GM12878 (cell line): ENCODE measurements at regions not wholly inside any gene's neighbourhood (a gene's known extent, or its start where the extent isn't known, plus 50 kb on each side); places are given as distances from the start of the nearest gene placed in this dataset.
"Not testable (repeated sequence)": the region's sequence is repeated elsewhere in the genome, so short reads cannot be mapped to it uniquely, and the experiment has no call there.

ENCODE experiments used
- ATAC-seq: fragments of 200-7000 bp; cut with Tn5 transposase; 3 replicates; pipeline ENCODE4 v1.9.1; 2020; ENCODE audit warnings: mild to moderate bottlenecking, moderate library complexity
- BruUV-seq: library from RNA; stranded (reverse); fragments of 400-500 nt; replicated peaks from 2 replicates; lab custom pipeline; 2021; lab: Mats Ljungman, UMichigan
- CTCF ChIA-PET: fragments of 300-600 bp; sonication (Branson Sonifier 250); formaldehyde crosslinking; extraction: SDS; loops from one replicate; lab custom pipeline; 2021; ENCODE audit warnings: inconsistent platforms; lab: Yijun Ruan, JAX
- POLR2A ChIA-PET: fragments of 350-600 bp; formaldehyde crosslinking; extraction: SDS; loops from one replicate; lab custom pipeline; 2021; ENCODE audit warnings: inconsistent platforms; lab: Charles Lee
- RAD21 ChIA-PET: fragments of 300-600 bp; sonication (Branson Sonifier 250); formaldehyde crosslinking; loops from one replicate; lab custom pipeline; 2023; ENCODE audit warnings: antibody characterized with exemption; ENCODE audit not compliant: unreplicated experiment; lab: Charles Lee
- SMC1A ChIA-PET: fragments of 300-600 bp; sonication (Branson Sonifier 250); formaldehyde crosslinking; loops from one replicate; lab custom pipeline; 2023; ENCODE audit not compliant: unreplicated experiment, uncharacterized antibody; lab: Charles Lee
- DNase-seq: peaks from one replicate; pipeline ENCODE4 v3.0.0-alpha.2; 2011; ENCODE audit warnings: low read depth, low spot score
- FAIRE-seq: peaks from 3 replicates; lab custom pipeline; 2011; peaks lifted over from hg19 to GRCh38; lab: Jason Lieb, UNC
- H2AFZ ChIP-seq: 2 replicates; pipeline ENCODE4 v1.6.0; 2011; ENCODE audit warnings: low read depth, low read length, control low read depth; ENCODE audit not compliant: control insufficient read depth
- H3K27ac ChIP-seq: 2 replicates; pipeline ENCODE4 v1.5.1; 2011; ENCODE audit warnings: control low read depth; ENCODE audit not compliant: control insufficient read depth, insufficient read depth
- H3K27me3 ChIP-seq, 2 experiments: replicated peaks in 1 of 2; 2 replicates each; pipeline versions ENCODE4 v1.6.0 to v1.6.1; 2011; ENCODE audit warnings: low read length in 1 of 2; ENCODE audit not compliant: control insufficient read depth in 2 of 2, insufficient read depth in 2 of 2
- H3K36me3 ChIP-seq, 2 experiments: 2 replicates each; pipeline ENCODE4 v1.5.1; 2011; ENCODE audit warnings: low read length in 1 of 2; ENCODE audit not compliant: control insufficient read depth in 2 of 2, insufficient read depth in 2 of 2
- H3K4me1 ChIP-seq: 2 replicates; pipeline ENCODE4 v1.6.1; 2011; ENCODE audit warnings: mild to moderate bottlenecking, low read length, moderate library complexity, mixed read lengths; ENCODE audit not compliant: control insufficient read depth, insufficient read depth
- H3K4me2 ChIP-seq: 2 replicates; pipeline ENCODE4 v1.6.0; 2011; ENCODE audit warnings: control low read depth; ENCODE audit not compliant: control insufficient read depth, insufficient read depth
- H3K4me3 ChIP-seq: fragments of 200-600 bp; sonication (generic); 2 replicates; pipeline ENCODE4 v1.5.1; 2016
- H3K79me2 ChIP-seq: 2 replicates; pipeline ENCODE4 v1.6.0; 2011; ENCODE audit warnings: low read length; ENCODE audit not compliant: control insufficient read depth, insufficient read depth
- H3K9ac ChIP-seq: 2 replicates; pipeline ENCODE4 v1.8.0; 2011; ENCODE audit warnings: low read length, control low read depth, mixed read lengths; ENCODE audit not compliant: control insufficient read depth, insufficient read depth
- H3K9me3 ChIP-seq: replicated peaks from 3 replicates; pipeline ENCODE4 v1.5.1; 2011; ENCODE audit warnings: mild to moderate bottlenecking, low read length; ENCODE audit not compliant: control insufficient read depth, insufficient read depth
- H4K20me1 ChIP-seq: 2 replicates; pipeline ENCODE4 v1.6.0; 2011; ENCODE audit not compliant: control insufficient read depth, insufficient read depth
- POLR2A ChIP-seq: IDR thresholded peaks from 2 replicates; pipeline ENCODE4 v1.6.1; 2011; ENCODE audit warnings: low read depth, mild to moderate bottlenecking, low read length
- WGBS: methylation state at CpG from one replicate; pipeline ENCODE4 v1.1.6; 2016; ENCODE audit warnings: low lambda C conversion rate; ENCODE audit not compliant: insufficient replicate concordance, insufficient coverage; ENCODE audit errors: missing lambda C conversion rate; 5-methylcytosine and 5-hydroxymethylcytosine counted together
- in situ Hi-C: fragments of 300-500 bp; cut with MboI; formaldehyde crosslinking; loops from 9 replicates; pipeline ENCODE4 v1.14.3; 2018; ENCODE audit warnings: mixed read lengths
- intact Hi-C: fragments of 100-400 bp; cut with micrococcal nuclease; formaldehyde crosslinking; loops from one replicate; pipeline ENCODE4 v1.14.2; 2022; ENCODE audit not compliant: unreplicated experiment

GRCh38 chr14:105679959-105680735, 153.8 kb downstream of the TMEM121 start:
- H3K9me3 ChIP-seq, H4K20me1 ChIP-seq, DNase-seq, BruUV-seq, intact Hi-C loops, H3K36me3 ChIP-seq, FAIRE-seq, H2AFZ ChIP-seq, H3K27me3 ChIP-seq, POLR2A ChIA-PET: not testable (repeated sequence)
- peak overlapping the region; percentile 39; the same call in 1 of the 2 replicates for H3K9ac ChIP-seq
- peaks cover 13% of the 10 kb centered on the region for H3K79me2 ChIP-seq
- peak; percentile 78 for ATAC-seq
- in situ Hi-C loops, result loop anchor here (10.0 kb wide), 2 partner anchors 595 to 625 kb away; no protein-coding TSS in a partner anchor
- ChIA-PET SMC1A (interaction anchor here (0.7 to 0.8 kb wide), 2 partner anchors 179 to 597 kb away, joined by 3 to 4 read pairs; no protein-coding TSS in a partner anchor), RAD21 (interaction anchor here (0.7 to 0.8 kb wide), 3 partner anchors 179 to 675 kb away, joined by 3 to 5 read pairs (median 4); no protein-coding TSS in a partner anchor), CTCF (interaction anchor here (0.6 to 1.1 kb wide), 5 partner anchors 177 to 628 kb away, joined by 3 to 8 read pairs (median 3); no protein-coding TSS in a partner anchor)
- H3K27ac ChIP-seq, result peak overlapping the region; percentile 48
- WGBS, result 0% methylated on average over 3 of the region's 51 CpGs
- H3K4me2 ChIP-seq, result 0 out of 2 replicates have a peak overlapping the region, but pooled peaks have one; percentile 33
- H3K4me3 ChIP-seq, result peak overlapping the region; percentile 32; the same call in 1 of the 2 replicates
- peaks cover 27% of the 10 kb centered on the region for H3K4me1 ChIP-seq
- peak; percentile 24; the same call in 1 of the 2 replicates for TF ChIP-seq POLR2A

- POLR2A ChIA-PET, CTCF ChIA-PET, intact Hi-C loops, H3K36me3 ChIP-seq, H3K9ac ChIP-seq, RAD21 ChIA-PET, DNase-seq, H3K9me3 ChIP-seq, in situ Hi-C loops, H3K4me2 ChIP-seq, BruUV-seq, SMC1A ChIA-PET, H4K20me1 ChIP-seq, H3K27me3 ChIP-seq, H3K4me3 ChIP-seq, H3K27ac ChIP-seq, H2AFZ ChIP-seq: not testable (repeated sequence)
- peak; percentile 44 for FAIRE-seq
- peaks cover 13% of the 10 kb centered on the region for H3K79me2 ChIP-seq
- WGBS, result 0% methylated on average over 6 of the region's 14 CpGs
- peak; percentile 67 for ATAC-seq
- peaks cover 29% of the 10 kb centered on the region for H3K4me1 ChIP-seq
Observed at GRCh38 chr14:105680736-105681098, 154.3 kb downstream of the TMEM121 start.
